ENCODE measurements at regions not wholly inside any gene's neighbourhood (a gene's known extent, or its start where the extent isn't known, plus 50 kb on each side); places are given as distances from the start of the nearest gene placed in this dataset.
"Not testable (repeated sequence)": the region's sequence is repeated elsewhere in the genome, so short reads cannot be mapped to it uniquely, and the experiment has no call there.

GRCh38 chr5:105163547-105163946, 1601.0 kb upstream of the NUDT12 start:
- Histone ChIP-seq H3K27ac (ENCODE audit: control insufficient read depth, insufficient read depth, low read length) (no peak overlapping the region), H3K27me3 (ENCODE audit: control insufficient read depth, extremely low read depth, insufficient read depth, low read length) (no peaks in the 10 kb centered on the region), H3K9me1 (ENCODE audit: control insufficient read depth, extremely low read depth, insufficient read depth, low read length) (no peaks in the 10 kb centered on the region), H3K4me2 (ENCODE audit: control insufficient read depth, extremely low read depth, insufficient read depth, low read depth, low read length) (no peak overlapping the region), H3K79me2 (ENCODE audit: control insufficient read depth, insufficient read depth, low read length) (no peaks in the 10 kb centered on the region), H3K36me3 (ENCODE audit: control insufficient read depth in 2 of 2, extremely low read depth in 1 of 2, insufficient read depth in 2 of 2, low read length in 2 of 2) (no peaks in the 10 kb centered on the region), H3K9me3 (ENCODE audit: control insufficient read depth, low read depth, low read length) (no peaks in the 10 kb centered on the region), H3K9ac (ENCODE audit: control insufficient read depth, extremely low read depth, insufficient read depth, low read length) (no peak overlapping the region), H2AFZ (ENCODE audit: control insufficient read depth, low read length) (no peak overlapping the region), H4K20me1 (ENCODE audit: control insufficient read depth, extremely low read depth, insufficient read depth, low read length) (no peaks in the 10 kb centered on the region), H3K4me1 (ENCODE audit: control insufficient read depth, extremely low read depth, insufficient read depth, low read length) (no peaks in the 10 kb centered on the region), H3K4me3 (ENCODE audit: control insufficient read depth in 2 of 3, extremely low read depth in 1 of 3, insufficient read depth in 2 of 3, low read depth in 1 of 3, low read length in 3 of 3) (no peak overlapping the region)
- TF ChIP-seq EZH2 (IDR thresholded peaks at IDR 0.05; ENCODE audit: low read length), result no peak
- TF ChIP-seq, protein P1, sequence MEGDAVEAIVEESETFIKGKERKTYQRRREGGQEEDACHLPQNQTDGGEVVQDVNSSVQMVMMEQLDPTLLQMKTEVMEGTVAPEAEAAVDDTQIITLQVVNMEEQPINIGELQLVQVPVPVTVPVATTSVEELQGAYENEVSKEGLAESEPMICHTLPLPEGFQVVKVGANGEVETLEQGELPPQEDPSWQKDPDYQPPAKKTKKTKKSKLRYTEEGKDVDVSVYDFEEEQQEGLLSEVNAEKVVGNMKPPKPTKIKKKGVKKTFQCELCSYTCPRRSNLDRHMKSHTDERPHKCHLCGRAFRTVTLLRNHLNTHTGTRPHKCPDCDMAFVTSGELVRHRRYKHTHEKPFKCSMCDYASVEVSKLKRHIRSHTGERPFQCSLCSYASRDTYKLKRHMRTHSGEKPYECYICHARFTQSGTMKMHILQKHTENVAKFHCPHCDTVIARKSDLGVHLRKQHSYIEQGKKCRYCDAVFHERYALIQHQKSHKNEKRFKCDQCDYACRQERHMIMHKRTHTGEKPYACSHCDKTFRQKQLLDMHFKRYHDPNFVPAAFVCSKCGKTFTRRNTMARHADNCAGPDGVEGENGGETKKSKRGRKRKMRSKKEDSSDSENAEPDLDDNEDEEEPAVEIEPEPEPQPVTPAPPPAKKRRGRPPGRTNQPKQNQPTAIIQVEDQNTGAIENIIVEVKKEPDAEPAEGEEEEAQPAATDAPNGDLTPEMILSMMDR (optimal IDR thresholded peaks at IDR 0.05 in 1 of 3, IDR thresholded peaks at IDR 0.05 in 1 of 3, conservative IDR thresholded peaks at IDR 0.05 in 1 of 3; ENCODE audit: extremely low read depth in 1 of 3, insufficient read depth in 2 of 3, low read length in 3 of 3), result no peak
- no peak for DNase-seq (ENCODE audit: low read depth, low spot score)
- FAIRE-seq, result no peak
- dilution Hi-C loops (cut with MboI; ENCODE audit: extremely low pct_ligation_motif_present, low sequenced_read_pairs), result no loop called here

- H2AFZ ChIP-seq (ENCODE audit: control insufficient read depth, low read length); H3K9me1 ChIP-seq (ENCODE audit: control insufficient read depth, extremely low read depth, insufficient read depth, low read length); dilution Hi-C loops (cut with MboI; ENCODE audit: extremely low pct_ligation_motif_present, low sequenced_read_pairs); H3K4me3 ChIP-seq (ENCODE audit: control insufficient read depth in 2 of 3, extremely low read depth in 1 of 3, insufficient read depth in 2 of 3, low read depth in 1 of 3, low read length in 3 of 3); H3K36me3 ChIP-seq (ENCODE audit: control insufficient read depth in 2 of 2, extremely low read depth in 1 of 2, insufficient read depth in 2 of 2, low read length in 2 of 2); H3K79me2 ChIP-seq (ENCODE audit: control insufficient read depth, insufficient read depth, low read length); H4K20me1 ChIP-seq (ENCODE audit: control insufficient read depth, extremely low read depth, insufficient read depth, low read length); FAIRE-seq; H3K4me2 ChIP-seq (ENCODE audit: control insufficient read depth, extremely low read depth, insufficient read depth, low read depth, low read length); H3K9me3 ChIP-seq (ENCODE audit: control insufficient read depth, low read depth, low read length); H3K9ac ChIP-seq (ENCODE audit: control insufficient read depth, extremely low read depth, insufficient read depth, low read length); H3K4me1 ChIP-seq (ENCODE audit: control insufficient read depth, extremely low read depth, insufficient read depth, low read length); H3K27me3 ChIP-seq (ENCODE audit: control insufficient read depth, extremely low read depth, insufficient read depth, low read length); H3K27ac ChIP-seq (ENCODE audit: control insufficient read depth, insufficient read depth, low read length); DNase-seq (ENCODE audit: low read depth, low spot score): not testable (repeated sequence)
Measured at GRCh38 chr5:105162557-105162956, 1600.0 kb upstream of the NUDT12 start.

GRCh38 chr5:105158526-105158925, 1595.9 kb upstream of the NUDT12 start:
- Histone ChIP-seq H3K4me1 (ENCODE audit: control insufficient read depth, extremely low read depth, insufficient read depth, low read length) (no peaks in the 10 kb centered on the region), H2AFZ (ENCODE audit: control insufficient read depth, low read length) (no peak overlapping the region), H3K4me2 (ENCODE audit: control insufficient read depth, extremely low read depth, insufficient read depth, low read depth, low read length) (no peak overlapping the region), H3K36me3 (ENCODE audit: control insufficient read depth in 2 of 2, extremely low read depth in 1 of 2, insufficient read depth in 2 of 2, low read length in 2 of 2) (no peaks in the 10 kb centered on the region), H3K79me2 (ENCODE audit: control insufficient read depth, insufficient read depth, low read length) (no peaks in the 10 kb centered on the region), H3K27ac (ENCODE audit: control insufficient read depth, insufficient read depth, low read length) (no peak overlapping the region), H3K27me3 (ENCODE audit: control insufficient read depth, extremely low read depth, insufficient read depth, low read length) (no peaks in the 10 kb centered on the region), H3K9me3 (ENCODE audit: control insufficient read depth, low read depth, low read length) (peaks cover 3% of the 10 kb centered on the region), H3K4me3 (ENCODE audit: control insufficient read depth in 2 of 3, extremely low read depth in 1 of 3, insufficient read depth in 2 of 3, low read depth in 1 of 3, low read length in 3 of 3) (no peak overlapping the region), H3K9ac (ENCODE audit: control insufficient read depth, extremely low read depth, insufficient read depth, low read length) (no peak overlapping the region), H4K20me1 (ENCODE audit: control insufficient read depth, extremely low read depth, insufficient read depth, low read length) (no peaks in the 10 kb centered on the region), H3K9me1 (ENCODE audit: control insufficient read depth, extremely low read depth, insufficient read depth, low read length) (no peaks in the 10 kb centered on the region)
- DNase-seq (ENCODE audit: low read depth, low spot score) (no peak), FAIRE-seq (no peak)
- TF ChIP-seq, protein P1 (optimal IDR thresholded peaks at IDR 0.05 in 1 of 3, IDR thresholded peaks at IDR 0.05 in 1 of 3, conservative IDR thresholded peaks at IDR 0.05 in 1 of 3; ENCODE audit: extremely low read depth in 1 of 3, insufficient read depth in 2 of 3, low read length in 3 of 3), result no peak
- no peak for TF ChIP-seq EZH2 (IDR thresholded peaks at IDR 0.05; ENCODE audit: low read length)
- dilution Hi-C loops (cut with MboI; ENCODE audit: extremely low pct_ligation_motif_present, low sequenced_read_pairs), result no loop called here
